ENCODE measurements at regions not wholly inside any gene's neighbourhood (a gene's known extent, or its start where the extent isn't known, plus 50 kb on each side); places are given as distances from the start of the nearest gene placed in this dataset.

GRCh38 chr3:80159990-80160506, 392.2 kb upstream of the ROBO1 start:
- Histone ChIP-seq H3K4me1 (ENCODE audit: insufficient read depth) (no peaks in the 10 kb centered on the region), H3K9me3 (no peaks in the 10 kb centered on the region), H3K27me3 (no peaks in the 10 kb centered on the region), H3K27ac (no peak overlapping the region), H3K36me3 (no peaks in the 10 kb centered on the region), H3K4me3 (no peak overlapping the region)
- intact Hi-C loops (cut with DNase I) = no loop called here
- no peak for DNase-seq
- TF ChIP-seq EP300 (IDR thresholded peaks at IDR 0.05) = no peak
- no peak for TF ChIP-seq POLR2A (IDR thresholded peaks at IDR 0.05)
- TF ChIP-seq, protein P1, sequence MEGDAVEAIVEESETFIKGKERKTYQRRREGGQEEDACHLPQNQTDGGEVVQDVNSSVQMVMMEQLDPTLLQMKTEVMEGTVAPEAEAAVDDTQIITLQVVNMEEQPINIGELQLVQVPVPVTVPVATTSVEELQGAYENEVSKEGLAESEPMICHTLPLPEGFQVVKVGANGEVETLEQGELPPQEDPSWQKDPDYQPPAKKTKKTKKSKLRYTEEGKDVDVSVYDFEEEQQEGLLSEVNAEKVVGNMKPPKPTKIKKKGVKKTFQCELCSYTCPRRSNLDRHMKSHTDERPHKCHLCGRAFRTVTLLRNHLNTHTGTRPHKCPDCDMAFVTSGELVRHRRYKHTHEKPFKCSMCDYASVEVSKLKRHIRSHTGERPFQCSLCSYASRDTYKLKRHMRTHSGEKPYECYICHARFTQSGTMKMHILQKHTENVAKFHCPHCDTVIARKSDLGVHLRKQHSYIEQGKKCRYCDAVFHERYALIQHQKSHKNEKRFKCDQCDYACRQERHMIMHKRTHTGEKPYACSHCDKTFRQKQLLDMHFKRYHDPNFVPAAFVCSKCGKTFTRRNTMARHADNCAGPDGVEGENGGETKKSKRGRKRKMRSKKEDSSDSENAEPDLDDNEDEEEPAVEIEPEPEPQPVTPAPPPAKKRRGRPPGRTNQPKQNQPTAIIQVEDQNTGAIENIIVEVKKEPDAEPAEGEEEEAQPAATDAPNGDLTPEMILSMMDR (IDR thresholded peaks at IDR 0.05) = no peak
- WGBS, 3 donors = 66 to 73% (median 68%) methylated on average over 3 of the region's 3 CpGs

- H3K9me3 ChIP-seq = no peaks in the 10 kb centered on the region
Observed at GRCh38 chr3:80158332-80158731, 390.5 kb upstream of the ROBO1 start.

GRCh38 chr3:80157546-80157945, 389.7 kb upstream of the ROBO1 start:
- H3K27me3 ChIP-seq = no peaks in the 10 kb centered on the region
- DNase-seq = no peak
- intact Hi-C loops (cut with DNase I) = no loop called here
- no peak overlapping the region for H3K27ac ChIP-seq
- no peaks in the 10 kb centered on the region for H3K9me3 ChIP-seq
- H3K36me3 ChIP-seq = no peaks in the 10 kb centered on the region
- H3K4me3 ChIP-seq = no peak overlapping the region
- WGBS, 3 donors = 24 to 44% (median 29%) methylated on average over 2 of the region's 2 CpGs
- TF ChIP-seq, protein P1 (IDR thresholded peaks at IDR 0.05) = no peak
- TF ChIP-seq POLR2A (IDR thresholded peaks at IDR 0.05) (no peak), EP300 (IDR thresholded peaks at IDR 0.05) (no peak)
- H3K4me1 ChIP-seq (ENCODE audit: insufficient read depth) = no peaks in the 10 kb centered on the region

More at GRCh38 chr3:80158332-80158731, 390.5 kb upstream of the ROBO1 start:
- intact Hi-C loops (cut with DNase I) = no loop called here
- TF ChIP-seq EP300 (IDR thresholded peaks at IDR 0.05) (no peak), POLR2A (IDR thresholded peaks at IDR 0.05) (no peak)
- TF ChIP-seq, protein P1 (IDR thresholded peaks at IDR 0.05) = no peak
- 82 to 85% (median 85%) methylated on average over 3 of the region's 3 CpGs for WGBS, 3 donors
- DNase-seq = no peak
- no peaks in the 10 kb centered on the region for H3K36me3 ChIP-seq
- no peaks in the 10 kb centered on the region for H3K27me3 ChIP-seq
- H3K27ac ChIP-seq = no peak overlapping the region
- no peak overlapping the region for H3K4me3 ChIP-seq
- no peaks in the 10 kb centered on the region for H3K4me1 ChIP-seq (ENCODE audit: insufficient read depth)

DNA sequence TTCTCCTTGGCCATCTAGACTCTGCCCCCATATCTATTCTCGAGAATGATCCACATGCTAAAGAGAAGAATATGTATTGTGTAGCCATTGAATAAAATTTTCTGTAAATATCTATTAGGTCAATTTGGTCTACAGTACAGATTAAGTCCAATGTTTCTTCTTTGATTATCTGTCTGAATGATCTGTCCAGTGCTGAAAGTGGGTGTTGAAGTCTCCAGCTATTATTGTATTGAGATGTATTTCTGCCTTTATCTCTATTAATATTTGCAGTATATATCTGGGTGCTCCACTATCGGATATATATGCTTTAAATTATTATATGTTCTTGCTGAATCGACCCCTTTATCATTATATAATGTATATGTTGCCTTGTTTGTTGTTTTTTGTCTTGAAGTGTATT, 384.9 kb upstream of the ROBO1 start:
- H3K9me3 ChIP-seq = no peaks in the 10 kb centered on the region
- H3K36me3 ChIP-seq = no peaks in the 10 kb centered on the region
- H3K27ac ChIP-seq = no peak overlapping the region
- no peak for DNase-seq
- H3K4me1 ChIP-seq (ENCODE audit: insufficient read depth) = no peaks in the 10 kb centered on the region
- H3K4me3 ChIP-seq = no peak overlapping the region
- no peak for TF ChIP-seq EP300 (IDR thresholded peaks at IDR 0.05)
- TF ChIP-seq POLR2A (IDR thresholded peaks at IDR 0.05) = no peak
- TF ChIP-seq, protein P1 (IDR thresholded peaks at IDR 0.05) = no peak
- no peaks in the 10 kb centered on the region for H3K27me3 ChIP-seq
- intact Hi-C loops (cut with DNase I) = no loop called here
- 75 to 82% (median 79%) methylated on average over 3 of the region's 3 CpGs for WGBS, 3 donors

Measured in ovary (tissue), 7 donors.